D721Med (cell line): ENCODE measurements at regions not wholly inside any gene's neighbourhood (a gene's known extent, or its start where the extent isn't known, plus 50 kb on each side); places are given as distances from the start of the nearest gene placed in this dataset.

Experiments
- DNase-seq: peaks from one replicate; pipeline ENCODE4 v3.0.0; 2011; ENCODE audit warnings: low spot score; ENCODE audit not compliant: insufficient read length
- FAIRE-seq: peaks from 2 replicates; lab custom pipeline; 2011; peaks lifted over from hg19 to GRCh38; lab: Jason Lieb, UNC
- TF ChIP-seq, protein P1 (sequence below): IDR thresholded peaks from 2 replicates; pipeline ENCODE4 v1.5.1; 2012; ENCODE audit warnings: mild to moderate bottlenecking, control low read depth; ENCODE audit not compliant: insufficient read depth; ENCODE audit errors: missing control alignments

DNA sequence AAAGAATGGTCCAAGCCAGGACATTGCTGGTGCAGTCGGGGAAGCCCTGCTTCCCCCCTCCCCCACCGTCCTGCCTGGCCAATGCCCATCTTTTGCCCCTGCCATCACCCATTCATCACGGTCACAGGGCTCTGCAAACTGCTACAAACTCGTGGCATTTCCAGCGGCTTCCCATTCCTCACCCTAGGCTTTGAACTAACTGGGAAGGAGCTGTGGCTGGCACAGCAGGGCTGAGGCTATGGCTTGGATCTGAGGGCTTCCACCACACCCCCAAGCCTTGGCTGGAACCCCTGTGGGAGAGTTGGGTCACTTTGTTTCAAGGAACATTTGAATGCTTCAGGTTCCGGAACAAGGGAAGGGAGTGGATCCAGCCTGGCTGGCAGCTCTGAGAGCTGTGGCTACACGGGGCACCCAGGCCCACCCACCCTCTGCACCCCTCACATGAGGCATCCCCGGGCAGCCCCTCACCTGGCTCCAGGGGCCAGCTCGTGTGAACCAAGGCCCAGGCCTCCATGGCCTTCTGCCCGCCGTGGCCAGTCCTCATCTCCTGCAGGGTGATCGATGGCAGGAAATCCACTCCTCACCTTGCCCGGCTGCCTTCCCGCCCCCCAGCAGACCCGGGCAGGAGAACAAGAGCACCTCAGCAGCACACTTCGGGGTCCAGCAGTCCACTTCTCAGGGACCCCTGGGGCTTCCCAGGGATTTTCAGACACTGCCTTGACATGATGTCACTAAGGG is 58.8 kb upstream of the OTOS start:
- FAIRE-seq (no peak), DNase-seq (no peak)
- TF ChIP-seq, protein P1, sequence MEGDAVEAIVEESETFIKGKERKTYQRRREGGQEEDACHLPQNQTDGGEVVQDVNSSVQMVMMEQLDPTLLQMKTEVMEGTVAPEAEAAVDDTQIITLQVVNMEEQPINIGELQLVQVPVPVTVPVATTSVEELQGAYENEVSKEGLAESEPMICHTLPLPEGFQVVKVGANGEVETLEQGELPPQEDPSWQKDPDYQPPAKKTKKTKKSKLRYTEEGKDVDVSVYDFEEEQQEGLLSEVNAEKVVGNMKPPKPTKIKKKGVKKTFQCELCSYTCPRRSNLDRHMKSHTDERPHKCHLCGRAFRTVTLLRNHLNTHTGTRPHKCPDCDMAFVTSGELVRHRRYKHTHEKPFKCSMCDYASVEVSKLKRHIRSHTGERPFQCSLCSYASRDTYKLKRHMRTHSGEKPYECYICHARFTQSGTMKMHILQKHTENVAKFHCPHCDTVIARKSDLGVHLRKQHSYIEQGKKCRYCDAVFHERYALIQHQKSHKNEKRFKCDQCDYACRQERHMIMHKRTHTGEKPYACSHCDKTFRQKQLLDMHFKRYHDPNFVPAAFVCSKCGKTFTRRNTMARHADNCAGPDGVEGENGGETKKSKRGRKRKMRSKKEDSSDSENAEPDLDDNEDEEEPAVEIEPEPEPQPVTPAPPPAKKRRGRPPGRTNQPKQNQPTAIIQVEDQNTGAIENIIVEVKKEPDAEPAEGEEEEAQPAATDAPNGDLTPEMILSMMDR = no peak

DNA sequence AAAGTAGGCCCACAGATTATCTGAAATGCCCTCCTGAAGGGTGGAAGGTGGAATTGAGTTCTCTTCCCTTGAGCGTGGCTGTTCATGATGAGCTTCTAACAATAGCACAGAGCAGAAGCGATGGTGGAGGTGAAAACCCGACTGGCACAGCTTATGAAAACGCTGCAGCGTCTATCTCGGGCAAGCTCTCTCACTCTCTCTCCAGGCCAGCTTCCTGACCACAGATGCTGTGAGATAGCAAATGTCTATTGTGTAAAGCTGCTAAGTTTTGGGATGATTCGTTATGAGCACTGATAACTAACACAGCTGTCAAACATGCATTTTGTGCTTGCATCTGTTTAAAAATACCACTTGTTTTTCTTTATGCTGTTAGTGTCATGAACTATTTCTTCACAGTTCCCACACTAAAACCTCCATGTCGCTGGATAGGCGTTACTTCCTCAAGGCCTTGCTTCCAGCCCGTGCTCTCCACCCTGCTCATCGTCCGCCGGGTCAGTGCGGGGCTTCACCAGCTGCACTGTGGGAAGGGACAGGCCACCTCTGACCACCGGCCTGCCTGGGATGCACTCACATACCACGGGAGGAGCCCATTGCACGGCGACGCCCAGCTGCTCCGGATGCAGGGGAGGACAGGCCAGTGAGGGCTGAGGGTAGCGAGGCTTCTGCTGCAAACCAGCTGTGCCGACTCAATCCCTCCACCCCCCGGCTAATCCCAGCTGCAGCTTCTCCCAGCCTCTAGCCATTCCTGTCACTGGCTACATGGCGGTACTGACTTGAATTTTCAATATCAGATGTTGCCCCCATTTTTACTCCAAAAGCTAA is 60.0 kb upstream of the OTOS start:
- FAIRE-seq = no peak

DNA sequence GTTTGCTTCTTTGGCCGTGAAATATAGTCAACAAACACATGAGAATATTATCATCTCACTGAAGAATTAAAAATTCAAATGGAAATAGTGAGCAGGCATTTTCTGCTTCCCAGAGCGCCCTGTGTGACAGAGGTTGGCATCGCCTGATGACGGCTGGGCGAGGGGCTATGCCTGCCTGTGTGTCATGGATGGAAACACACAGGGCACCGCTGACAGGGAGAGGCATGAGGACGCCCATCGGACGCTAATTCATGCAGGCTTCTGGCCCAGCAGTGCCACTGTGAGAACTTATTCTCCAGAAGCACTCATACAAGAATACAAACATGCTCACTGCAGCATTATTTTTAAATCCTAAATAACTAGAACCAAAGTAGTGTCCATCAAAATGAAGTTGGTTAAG is 61.4 kb upstream of the OTOS start:
- FAIRE-seq (no peak), DNase-seq (no peak)
- TF ChIP-seq, protein P1 = no peak

More for the DNA sequence above, 60.0 kb upstream of the OTOS start:
- TF ChIP-seq, protein P1 = no peak
- DNase-seq = no peak

DNA sequence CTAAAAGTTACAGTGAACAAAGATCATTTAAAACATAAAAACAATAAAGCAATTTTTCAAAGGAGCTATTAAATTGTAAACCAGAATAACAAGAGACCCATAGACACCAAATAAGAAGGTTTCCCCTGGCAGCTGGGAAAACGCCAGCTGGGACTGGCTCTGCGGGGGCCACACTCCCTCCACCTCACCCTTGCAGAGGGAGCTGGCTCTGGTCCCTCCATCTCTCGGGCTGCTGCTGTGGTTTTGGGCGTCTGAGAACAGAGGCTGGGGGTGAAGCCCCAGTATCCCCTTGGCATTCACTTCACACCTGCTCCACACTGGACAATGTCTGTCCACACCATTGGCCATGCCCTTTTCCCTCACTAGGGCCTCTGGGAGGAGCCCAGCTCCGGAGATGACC is 62.1 kb upstream of the OTOS start:
- FAIRE-seq (no peak), DNase-seq (no peak)
- TF ChIP-seq, protein P1 = no peak

DNA sequence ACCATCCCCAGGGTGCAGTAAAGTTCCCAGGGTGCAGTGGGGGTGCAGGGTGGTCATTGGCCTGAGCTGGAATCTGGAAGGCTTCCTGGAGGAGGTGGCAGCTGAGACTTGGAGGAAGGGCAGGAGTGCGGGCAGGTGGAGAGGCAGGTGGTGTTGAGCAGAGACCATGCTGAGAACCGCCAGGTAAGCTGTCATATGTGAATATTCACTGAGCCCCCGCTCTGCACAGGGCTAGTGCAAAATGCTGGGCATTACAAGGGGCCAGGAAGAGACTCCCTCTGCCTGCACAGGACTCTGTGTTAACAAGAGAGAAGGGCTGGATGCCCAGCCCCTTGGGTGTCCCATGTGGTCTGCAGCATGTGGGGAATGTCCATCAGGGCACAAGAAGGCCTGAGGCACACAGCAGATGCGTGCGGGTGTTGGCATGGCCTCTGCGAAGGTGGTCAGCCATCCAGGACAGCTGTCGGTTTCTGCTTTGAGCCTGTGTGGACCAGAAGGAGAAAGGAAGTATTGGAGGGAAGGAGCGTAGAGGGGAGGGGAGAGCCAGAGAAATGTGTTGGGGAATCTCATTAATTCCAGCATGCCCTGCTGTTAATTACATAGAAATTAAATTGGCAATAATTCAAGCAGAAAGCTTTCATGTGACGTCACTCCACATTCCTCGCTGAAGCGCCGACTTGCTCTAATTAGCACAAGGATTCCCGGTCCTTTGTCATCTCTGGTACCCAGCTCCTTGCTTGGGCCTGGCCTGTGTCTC is 62.8 kb upstream of the OTOS start:
- FAIRE-seq = no peak
- TF ChIP-seq, protein P1 = no peak
- DNase-seq = no peak

DNA sequence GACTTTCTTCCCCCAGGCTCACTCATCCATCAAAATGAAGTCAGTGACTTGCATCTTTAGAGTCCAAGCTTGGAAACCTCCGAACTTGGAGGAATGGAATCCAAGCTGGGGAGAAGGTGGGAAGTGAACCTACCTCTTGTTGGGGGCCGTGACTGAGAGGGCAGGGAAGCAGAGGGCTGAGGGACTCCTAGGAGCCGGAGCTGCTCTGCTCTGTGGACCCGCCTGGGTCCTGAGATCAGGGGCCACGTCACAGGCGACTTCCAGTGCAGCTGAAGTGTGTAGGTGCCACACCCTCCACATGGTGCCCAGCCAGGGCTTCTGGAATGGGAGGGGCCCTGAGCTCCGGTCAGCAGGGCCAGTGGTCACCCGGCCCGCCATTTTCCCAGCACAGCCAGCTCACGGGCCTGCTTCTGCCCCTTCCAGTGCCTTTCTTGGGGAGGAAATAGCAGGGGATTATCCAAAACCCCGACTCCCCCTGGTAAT is 63.4 kb upstream of the OTOS start:
- TF ChIP-seq, protein P1 = no peak
- no peak for FAIRE-seq
- DNase-seq = no peak
